ENCODE measurements at regions not wholly inside any gene's neighbourhood (a gene's known extent, or its start where the extent isn't known, plus 50 kb on each side); places are given as distances from the start of the nearest gene placed in this dataset.

DNA sequence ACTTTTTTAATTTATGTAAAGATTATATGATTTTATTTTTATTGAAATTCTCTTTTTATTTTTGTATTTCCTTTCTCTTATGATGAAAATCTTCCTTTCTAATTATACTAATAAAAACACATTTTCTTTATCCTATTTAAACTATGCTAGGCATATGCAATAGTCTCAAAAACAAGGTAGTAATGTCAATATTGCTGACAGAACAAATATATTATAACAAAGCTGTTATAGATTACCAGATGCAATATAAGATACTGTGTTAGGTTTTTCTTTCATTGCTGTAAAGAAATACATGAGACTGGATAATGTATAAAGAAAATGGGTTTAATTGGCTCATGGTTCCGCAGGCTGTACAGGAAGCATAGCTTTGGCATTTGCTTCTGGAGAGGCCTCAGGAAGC is 631.2 kb upstream of the SOX11 start:
- TF ChIP-seq POLR2A (IDR thresholded peaks at IDR 0.05; ENCODE audit: low read length) (no peak), GATA1 (IDR thresholded peaks at IDR 0.05; ENCODE audit: low read depth, low read length) (no peak)
